Breast epithelium (tissue), 3 donors: ENCODE measurements at regions not wholly inside any gene's neighbourhood (a gene's known extent, or its start where the extent isn't known, plus 50 kb on each side); places are given as distances from the start of the nearest gene placed in this dataset.

Source experiments
- CTCF ChIP-seq, 3 donors: fragments of 450-650 bp; IDR thresholded peaks; one replicate each; pipeline ENCODE4 v1.5.1; 2016 to 2017; ENCODE audit warnings: antibody characterized with exemption in 3 of 3, mild to moderate bottlenecking in 3 of 3, moderate library complexity in 3 of 3
- POLR2A ChIP-seq: fragments of 450-650 bp; IDR thresholded peaks from one replicate; pipeline ENCODE4 v1.6.1; 2016; ENCODE audit warnings: antibody characterized with exemption, mild to moderate bottlenecking, moderate library complexity
- POLR2AphosphoS5 ChIP-seq, 3 donors: sonication (generic); formaldehyde crosslinking; IDR thresholded peaks; one replicate each; pipeline ENCODE4 v1.6.1; 2017; ENCODE audit warnings: antibody characterized with exemption in 3 of 3

- TF ChIP-seq CTCF (IDR thresholded peaks at IDR 0.05) (no peak), POLR2A (no peak), POLR2AphosphoS5 (IDR thresholded peaks at IDR 0.05) (no peak)
Measured at GRCh38 chr5:124655921-124656511, 90.4 kb downstream of the ZNF608 start.
